Smooth muscle cell (in vitro differentiated cells): ENCODE measurements at regions not wholly inside any gene's neighbourhood (a gene's known extent, or its start where the extent isn't known, plus 50 kb on each side); places are given as distances from the start of the nearest gene placed in this dataset.

Experiments
- DNase-seq: peaks from one replicate; lab custom pipeline; 2025; ENCODE audit not compliant: unreplicated experiment; lab: John Stamatoyannopoulos, UW
- H2AFZ ChIP-seq: fragments of 200-600 bp; sonication (generic); 2 replicates; pipeline ENCODE4 v1.6.0; 2016; ENCODE audit warnings: antibody characterized with exemption, low read depth, mild to moderate bottlenecking
- H3F3A ChIP-seq: fragments of 200-600 bp; sonication (generic); 2 replicates; pipeline ENCODE4 v1.6.0; 2017; ENCODE audit warnings: antibody characterized with exemption, low read depth
- H3K27ac ChIP-seq: fragments of 200-600 bp; sonication (generic); 2 replicates; pipeline ENCODE4 v1.5.1; 2016; ENCODE audit warnings: low read depth, mild to moderate bottlenecking
- H3K27me3 ChIP-seq: fragments of 200-600 bp; sonication (generic); 2 replicates; pipeline ENCODE4 v1.6.1; 2016; ENCODE audit warnings: low read depth, mild to moderate bottlenecking
- H3K36me3 ChIP-seq: fragments of 200-600 bp; sonication (generic); 2 replicates; pipeline ENCODE4 v1.5.1; 2016; ENCODE audit warnings: low read depth
- H3K4me1 ChIP-seq: fragments of 200-600 bp; sonication (generic); 2 replicates; pipeline ENCODE4 v1.5.1; 2016; ENCODE audit warnings: low read depth
- H3K4me2 ChIP-seq: fragments of 200-600 bp; sonication (generic); 2 replicates; pipeline ENCODE4 v1.6.0; 2016; ENCODE audit warnings: mild to moderate bottlenecking
- H3K4me3 ChIP-seq: fragments of 200-600 bp; sonication (generic); 2 replicates; pipeline ENCODE4 v1.5.1; 2016; ENCODE audit warnings: mild to moderate bottlenecking
- H3K79me2 ChIP-seq: fragments of 200-600 bp; sonication (generic); 2 replicates; pipeline ENCODE4 v1.6.0; 2016; ENCODE audit warnings: low read depth, mild to moderate bottlenecking
- H3K9ac ChIP-seq: fragments of 200-600 bp; sonication (generic); 2 replicates; pipeline ENCODE4 v1.6.0; 2016; ENCODE audit warnings: low read depth
- H3K9me3 ChIP-seq: fragments of 200-600 bp; sonication (generic); replicated peaks from 2 replicates; pipeline ENCODE4 v1.5.1; 2016; ENCODE audit warnings: low read depth
- H4K20me1 ChIP-seq: fragments of 200-600 bp; sonication (generic); 2 replicates; pipeline ENCODE4 v1.6.0; 2016; ENCODE audit warnings: low read depth
- CTCF ChIP-seq: fragments of 200-600 bp; sonication (generic); IDR thresholded peaks from 2 replicates; pipeline ENCODE4 v1.5.1; 2017; ENCODE audit warnings: borderline replicate concordance, mild to moderate bottlenecking, antibody characterized with exemption; ENCODE audit not compliant: insufficient read depth, poor library complexity, severe bottlenecking
- WGBS: methylation state at CpG from one replicate; pipeline ENCODE4 v1.1.7; 2016; ENCODE audit warnings: low lambda C conversion rate; 5-methylcytosine and 5-hydroxymethylcytosine counted together

- no peaks in the 10 kb centered on the region for H3K27me3 ChIP-seq
- H3K9me3 ChIP-seq, result no peaks in the 10 kb centered on the region
- no peak for TF ChIP-seq CTCF
- H3K4me2 ChIP-seq, result no peak overlapping the region
- no peaks in the 10 kb centered on the region for H4K20me1 ChIP-seq
- H3K4me1 ChIP-seq, result no peaks in the 10 kb centered on the region
- no peaks in the 10 kb centered on the region for H3K36me3 ChIP-seq
- H3K27ac ChIP-seq, result peak overlapping the region; percentile 22
- H3F3A ChIP-seq, result no peaks in the 10 kb centered on the region
- H3K4me3 ChIP-seq, result no peak overlapping the region
- H3K79me2 ChIP-seq, result no peaks in the 10 kb centered on the region
- DNase-seq, result no peak
- no peak overlapping the region for H3K9ac ChIP-seq
- H2AFZ ChIP-seq, result no peak overlapping the region
Measured at GRCh38 chr1:170318736-170319135, 173.0 kb downstream of the NTMT2 start.

DNA sequence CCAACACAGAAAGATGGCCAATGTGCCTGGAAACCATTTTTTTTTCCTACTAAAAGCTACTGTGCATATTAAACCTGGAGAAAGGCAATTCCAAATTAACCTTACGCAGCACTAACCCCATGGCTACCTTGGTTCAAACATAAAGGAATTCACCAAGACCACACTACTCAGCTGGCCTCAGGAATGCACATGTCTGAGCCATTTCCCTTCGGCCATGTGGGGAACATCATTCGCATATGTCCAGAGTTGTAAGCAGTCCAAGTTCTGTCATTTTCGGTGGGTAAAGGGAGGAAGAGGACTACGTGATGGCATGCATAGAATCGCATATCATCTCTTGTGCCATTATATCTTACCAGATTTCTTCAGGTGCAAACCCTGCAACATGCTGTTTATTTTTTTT lies 175.4 kb downstream of the NTMT2 start:
- 45% methylated on average over 6 of the region's 6 CpGs for WGBS
- TF ChIP-seq CTCF, result no peak
- no peaks in the 10 kb centered on the region for H4K20me1 ChIP-seq
- no peaks in the 10 kb centered on the region for H3K79me2 ChIP-seq
- H3K4me2 ChIP-seq, result no peak overlapping the region
- no peaks in the 10 kb centered on the region for H3K36me3 ChIP-seq
- H2AFZ ChIP-seq, result no peak overlapping the region
- H3K4me1 ChIP-seq, result no peaks in the 10 kb centered on the region
- peak overlapping the region; percentile 32 for H3K27ac ChIP-seq
- H3K27me3 ChIP-seq, result no peaks in the 10 kb centered on the region
- no peaks in the 10 kb centered on the region for H3K9me3 ChIP-seq
- no peak overlapping the region for H3K9ac ChIP-seq
- DNase-seq, result no peak
- H3F3A ChIP-seq, result no peaks in the 10 kb centered on the region
- H3K4me3 ChIP-seq, result no peak overlapping the region

GRCh38 chr1:170326186-170326585 lies 180.4 kb downstream of the NTMT2 start:
- 91% methylated on average over 1 of the region's 1 CpG for WGBS

More at GRCh38 chr1:170326186-170326585, 180.4 kb downstream of the NTMT2 start:
- Histone ChIP-seq H3K79me2 (no peaks in the 10 kb centered on the region), H3K4me2 (no peak overlapping the region), H2AFZ (no peak overlapping the region), H3F3A (no peaks in the 10 kb centered on the region), H3K9ac (no peak overlapping the region), H4K20me1 (no peaks in the 10 kb centered on the region), H3K27ac (no peak overlapping the region), H3K36me3 (no peaks in the 10 kb centered on the region), H3K4me3 (no peak overlapping the region), H3K4me1 (no peaks in the 10 kb centered on the region), H3K27me3 (no peaks in the 10 kb centered on the region), H3K9me3 (no peaks in the 10 kb centered on the region)
- no peak for TF ChIP-seq CTCF
- DNase-seq, result no peak
